SIG-M5 treated with dmso at 0.1 percent for 504 hours (cell line): ENCODE measurements at regions not wholly inside any gene's neighbourhood (a gene's known extent, or its start where the extent isn't known, plus 50 kb on each side); places are given as distances from the start of the nearest gene placed in this dataset.

Experiments used
- DNase-seq: peaks from one replicate; lab custom pipeline; 2025; ENCODE audit not compliant: unreplicated experiment; lab: John Stamatoyannopoulos, UW

GRCh38 chr11:111444040-111444439, 65.0 kb upstream of the POU2AF1 start:
- DNase-seq, result no peak

GRCh38 chr11:111443640-111444039, 64.6 kb upstream of the POU2AF1 start:
- no peak for DNase-seq

- DNase-seq, result no peak
These were observed 64.0 kb upstream of the POU2AF1 start for GRCh38 chr11:111443032-111443431.

GRCh38 chr11:111441443-111441842, 62.4 kb upstream of the POU2AF1 start:
- DNase-seq, result no peak

DNA sequence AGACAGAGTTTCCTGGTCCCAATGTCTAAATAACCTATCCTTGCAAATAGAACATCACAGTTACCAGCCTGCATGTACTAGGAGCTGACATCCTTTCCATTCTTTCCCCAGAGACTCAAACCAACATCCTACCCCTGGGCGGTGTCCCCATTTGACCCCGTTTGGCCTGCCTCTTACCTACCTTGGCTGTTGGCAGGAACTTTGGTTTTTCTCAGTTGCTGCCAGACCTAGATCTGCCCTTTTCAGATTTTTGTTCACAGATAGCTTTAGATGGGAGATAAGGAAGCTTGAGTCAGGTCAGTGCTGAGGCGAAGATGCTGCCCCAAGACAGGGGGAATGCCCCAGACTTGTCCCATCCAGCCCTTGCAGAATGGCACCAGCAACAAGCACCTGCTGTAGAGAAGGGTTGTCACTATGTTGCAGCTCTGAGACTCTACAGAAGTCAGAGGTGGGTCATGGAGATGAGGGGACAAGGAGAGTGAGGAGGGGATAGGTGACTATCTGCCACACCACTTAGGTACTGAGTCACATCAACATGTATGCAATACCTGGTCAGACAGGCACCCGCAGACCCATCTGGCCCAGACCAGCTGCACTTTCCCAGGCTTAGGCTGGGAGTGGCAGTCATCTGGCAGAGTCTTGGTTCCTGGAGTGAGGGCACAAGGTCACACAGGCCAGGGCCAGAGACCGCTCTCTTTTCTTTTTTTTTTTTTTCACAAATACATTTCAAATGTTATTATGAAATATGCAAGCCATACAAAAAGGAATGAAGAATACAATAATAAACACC, 61.5 kb upstream of the POU2AF1 start:
- DNase-seq, result no peak

DNA sequence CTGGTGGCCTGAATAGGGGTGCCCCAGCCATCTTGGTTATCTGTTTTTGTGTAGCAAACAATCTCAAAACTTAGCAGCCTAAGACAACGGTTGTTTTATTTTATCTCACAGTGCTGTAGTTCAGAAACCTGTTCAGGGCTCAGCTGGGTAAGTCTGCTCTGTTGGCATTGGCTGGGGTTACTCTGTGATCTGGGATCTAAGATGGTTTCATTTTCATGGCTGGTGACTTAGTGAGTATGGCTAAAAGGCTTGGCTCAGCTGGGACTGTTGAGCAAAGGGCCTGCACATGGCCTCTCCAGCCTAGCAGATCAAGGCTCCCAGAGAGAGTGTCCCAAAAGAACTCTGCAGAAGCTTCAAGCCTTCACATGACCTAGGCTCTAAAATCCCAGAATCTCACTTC, 60.8 kb upstream of the POU2AF1 start:
- DNase-seq, result no peak

- no peak for DNase-seq
These were observed 59.9 kb upstream of the POU2AF1 start for GRCh38 chr11:111438846-111439520.

- DNase-seq, result no peak
These were observed 59.1 kb upstream of the POU2AF1 start for GRCh38 chr11:111438168-111438567.

GRCh38 chr11:111435046-111435698, 56.1 kb upstream of the POU2AF1 start:
- DNase-seq, result no peak

DNA sequence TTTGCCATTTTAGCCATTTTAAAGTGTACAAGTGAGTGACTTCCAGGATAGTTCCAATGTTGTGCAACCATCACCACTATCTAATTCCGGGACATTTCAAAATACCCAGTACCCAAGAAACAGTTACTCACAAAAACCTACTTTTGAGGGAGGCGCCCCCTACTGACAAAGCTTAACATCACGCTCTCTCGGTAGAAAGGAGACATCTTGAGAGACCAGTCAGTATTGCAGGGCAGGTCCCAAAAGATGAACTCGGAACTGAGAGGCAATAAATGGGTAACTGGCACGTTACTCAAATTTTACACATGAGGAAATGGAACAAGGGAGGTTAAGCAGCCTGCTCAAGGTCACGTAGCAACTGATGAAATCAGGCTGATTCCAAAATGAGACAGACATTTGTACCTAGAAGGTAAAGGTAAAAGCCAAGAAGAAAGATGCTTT, 50.0 kb upstream of the POU2AF1 start:
- DNase-seq, result peak; percentile 64
